Naive B cell (primary cell): ENCODE measurements at regions not wholly inside any gene's neighbourhood (a gene's known extent, or its start where the extent isn't known, plus 50 kb on each side); places are given as distances from the start of the nearest gene placed in this dataset.

ENCODE experiments used
- ATAC-seq, 2 donors: fragments of 150-1000 bp; cut with Tn5 transposase; 2 replicates each; pipeline ENCODE4 v1.10.0; 2021; ENCODE audit warnings: low read depth in 2 of 2, mild to moderate bottlenecking in 2 of 2, moderate library complexity in 2 of 2
- DNase-seq: peaks from one replicate; pipeline ENCODE4 v3.0.0; 2022
- H3K27ac Mint-ChIP-seq, 6 donors: one replicate each; pipeline ENCODE4 v1.8.0; 2020 to 2022; ENCODE audit warnings: mild to moderate bottlenecking in 6 of 6, mixed read lengths in 6 of 6, moderate library complexity in 5 of 6, inconsistent platforms in 2 of 6
- H3K27me3 Mint-ChIP-seq, 3 donors: one replicate each; pipeline ENCODE4 v1.8.0; 2021 to 2022; ENCODE audit warnings: mixed read lengths in 3 of 3, mild to moderate bottlenecking in 1 of 3
- H3K36me3 Mint-ChIP-seq, 2 donors: one replicate each; pipeline ENCODE4 v1.8.0; 2020 to 2022; ENCODE audit warnings: mixed read lengths in 2 of 2, inconsistent platforms in 1 of 2, mild to moderate bottlenecking in 1 of 2
- H3K4me1 Mint-ChIP-seq, 3 donors: one replicate each; pipeline ENCODE4 v1.8.0; 2020 to 2022; ENCODE audit warnings: mixed read lengths in 3 of 3, inconsistent platforms in 1 of 3, mild to moderate bottlenecking in 1 of 3, moderate library complexity in 1 of 3
- H3K4me3 Mint-ChIP-seq, 8 donors: one replicate each; pipeline ENCODE4 v1.8.0; 2020 to 2022; ENCODE audit warnings: mild to moderate bottlenecking in 8 of 8, mixed read lengths in 8 of 8, moderate library complexity in 8 of 8, inconsistent platforms in 2 of 8
- H3K9me3 Mint-ChIP-seq, 7 donors: one replicate each; pipeline ENCODE4 v1.8.0; 2020 to 2022; ENCODE audit warnings: mixed read lengths in 7 of 7, mild to moderate bottlenecking in 5 of 7, inconsistent platforms in 2 of 7, moderate library complexity in 1 of 7

GRCh38 chr1:215482079-215482478, 85.0 kb upstream of the KCTD3 start:
- Mint-ChIP-seq H3K27me3 (no peaks in the 10 kb centered on the region), H3K4me1 (no peaks in the 10 kb centered on the region), H3K4me3 (no peak overlapping the region), H3K36me3 (peaks cover 0 to 5% of the 10 kb centered on the region in 2 donors), H3K27ac (no peak overlapping the region), H3K9me3 (peaks cover 0 to 11% (median 6%) of the 10 kb centered on the region in 7 donors)
- no peak for DNase-seq
- no peak for ATAC-seq

- H3K4me3 Mint-ChIP-seq: no peak overlapping the region
- H3K4me1 Mint-ChIP-seq: no peaks in the 10 kb centered on the region
Observed at GRCh38 chr1:215484171-215484939, 82.7 kb upstream of the KCTD3 start.

GRCh38 chr1:215487466-215487865, 79.6 kb upstream of the KCTD3 start:
- H3K4me3 Mint-ChIP-seq: no peak overlapping the region
- peak overlapping the region in 1 of 6 donors; percentile 3 for H3K27ac Mint-ChIP-seq
- DNase-seq: no peak
- no peak for ATAC-seq
- H3K4me1 Mint-ChIP-seq: no peaks in the 10 kb centered on the region
- no peaks in the 10 kb centered on the region for H3K27me3 Mint-ChIP-seq
- H3K36me3 Mint-ChIP-seq: no peaks in the 10 kb centered on the region
- peaks cover 2 to 11% (median 8%) of the 10 kb centered on the region in 7 donors for H3K9me3 Mint-ChIP-seq

More at GRCh38 chr1:215484171-215484939, 82.7 kb upstream of the KCTD3 start:
- no peaks in the 10 kb centered on the region for H3K36me3 Mint-ChIP-seq
- H3K9me3 Mint-ChIP-seq: peaks cover 0 to 3% (median 0%) of the 10 kb centered on the region in 7 donors
- no peak overlapping the region for H3K27ac Mint-ChIP-seq
- ATAC-seq: no peak
- no peak for DNase-seq
- H3K27me3 Mint-ChIP-seq: no peaks in the 10 kb centered on the region

GRCh38 chr1:215488850-215489249, 78.3 kb upstream of the KCTD3 start:
- ATAC-seq: no peak
- Mint-ChIP-seq H3K4me3 (no peak overlapping the region), H3K27ac (no peak overlapping the region), H3K27me3 (no peaks in the 10 kb centered on the region), H3K36me3 (no peaks in the 10 kb centered on the region), H3K4me1 (no peaks in the 10 kb centered on the region), H3K9me3 (peaks cover 2 to 19% (median 10%) of the 10 kb centered on the region in 7 donors)
- DNase-seq: no peak

GRCh38 chr1:215489771-215490565, 77.1 kb upstream of the KCTD3 start:
- H3K4me3 Mint-ChIP-seq: no peak overlapping the region
- DNase-seq (no peak), ATAC-seq (no peak)
- peaks cover 2 to 19% (median 10%) of the 10 kb centered on the region in 7 donors for H3K9me3 Mint-ChIP-seq
- H3K27me3 Mint-ChIP-seq: no peaks in the 10 kb centered on the region
- H3K27ac Mint-ChIP-seq: no peak overlapping the region
- H3K4me1 Mint-ChIP-seq: no peaks in the 10 kb centered on the region
- no peaks in the 10 kb centered on the region for H3K36me3 Mint-ChIP-seq

- no peak overlapping the region for H3K4me3 Mint-ChIP-seq
- H3K27ac Mint-ChIP-seq: no peak overlapping the region
- H3K9me3 Mint-ChIP-seq: peaks cover 0 to 10% (median 3%) of the 10 kb centered on the region in 7 donors
- peaks cover 7 to 8% (median 8%) of the 10 kb centered on the region in 3 donors for H3K27me3 Mint-ChIP-seq
- H3K4me1 Mint-ChIP-seq: no peaks in the 10 kb centered on the region
- no peak for DNase-seq
- ATAC-seq: no peak
- no peaks in the 10 kb centered on the region for H3K36me3 Mint-ChIP-seq
Observed at GRCh38 chr1:215497528-215497927, 69.6 kb upstream of the KCTD3 start.

- Mint-ChIP-seq H3K4me1 (no peaks in the 10 kb centered on the region), H3K36me3 (no peaks in the 10 kb centered on the region), H3K4me3 (no peak overlapping the region), H3K27ac (no peak overlapping the region), H3K9me3 (peaks cover 0 to 2% (median 0%) of the 10 kb centered on the region in 7 donors), H3K27me3 (peaks cover 7 to 10% (median 8%) of the 10 kb centered on the region in 3 donors)
- ATAC-seq: no peak
- DNase-seq: no peak
Observed at GRCh38 chr1:215501496-215501895, 65.6 kb upstream of the KCTD3 start.

GRCh38 chr1:215502081-215502480, 65.0 kb upstream of the KCTD3 start:
- Mint-ChIP-seq H3K36me3 (peaks cover 0 to 4% of the 10 kb centered on the region in 2 donors), H3K9me3 (peaks cover 0 to 2% (median 0%) of the 10 kb centered on the region in 7 donors), H3K4me3 (no peak overlapping the region), H3K27ac (no peak overlapping the region), H3K27me3 (peaks cover 7 to 10% (median 8%) of the 10 kb centered on the region in 3 donors), H3K4me1 (no peaks in the 10 kb centered on the region)
- no peak for ATAC-seq
- no peak for DNase-seq

GRCh38 chr1:215507119-215507518, 60.0 kb upstream of the KCTD3 start:
- H3K27me3 Mint-ChIP-seq: peaks cover 4 to 7% (median 4%) of the 10 kb centered on the region in 3 donors
- ATAC-seq (no peak), DNase-seq (no peak)
- peaks cover 4 to 9% of the 10 kb centered on the region in 2 donors for H3K36me3 Mint-ChIP-seq
- H3K4me1 Mint-ChIP-seq: no peaks in the 10 kb centered on the region
- no peak overlapping the region for H3K27ac Mint-ChIP-seq
- no peak overlapping the region for H3K4me3 Mint-ChIP-seq
- H3K9me3 Mint-ChIP-seq: peaks cover 11 to 43% (median 21%) of the 10 kb centered on the region in 7 donors

GRCh38 chr1:215508311-215508710, 58.8 kb upstream of the KCTD3 start:
- no peaks in the 10 kb centered on the region for H3K4me1 Mint-ChIP-seq
- peaks cover 4 to 9% of the 10 kb centered on the region in 2 donors for H3K36me3 Mint-ChIP-seq
- no peak for DNase-seq
- H3K4me3 Mint-ChIP-seq: no peak overlapping the region
- H3K9me3 Mint-ChIP-seq: peaks cover 11 to 49% (median 24%) of the 10 kb centered on the region in 7 donors
- no peaks in the 10 kb centered on the region for H3K27me3 Mint-ChIP-seq
- ATAC-seq: no peak
- H3K27ac Mint-ChIP-seq: no peak overlapping the region
